Transverse colon (tissue), 4 donors: ENCODE measurements at regions not wholly inside any gene's neighbourhood (a gene's known extent, or its start where the extent isn't known, plus 50 kb on each side); places are given as distances from the start of the nearest gene placed in this dataset.

ENCODE experiments used
- DNase-seq: peaks from one replicate; pipeline ENCODE4 v3.0.0-alpha.2; 2019
- H3K27ac ChIP-seq, 4 donors: fragments of 200-600 bp; sonication (generic); 2 replicates each; pipeline ENCODE4 v1.5.1; 2016 to 2018; ENCODE audit warnings: inconsistent platforms in 4 of 4
- H3K27me3 ChIP-seq: fragments of 200-600 bp; sonication (generic); 2 replicates; pipeline ENCODE4 v1.5.1; 2017; ENCODE audit warnings: inconsistent platforms
- H3K36me3 ChIP-seq, 4 donors: fragments of 200-600 bp; sonication (generic); 2 replicates each; pipeline ENCODE4 v1.5.1; 2017 to 2019; ENCODE audit warnings: inconsistent platforms in 4 of 4
- H3K4me1 ChIP-seq, 4 donors: fragments of 200-600 bp; sonication (generic); 2 replicates each; pipeline ENCODE4 v1.5.1; 2017 to 2020; ENCODE audit warnings: inconsistent platforms in 4 of 4
- H3K4me3 ChIP-seq, 4 donors: fragments of 200-600 bp; sonication (generic); 1 replicate in 1 of 4; 2 replicates in 3 of 4; pipeline versions ENCODE4 v1.5.1 to v1.6.1; 2017 to 2019; ENCODE audit warnings: inconsistent platforms in 4 of 4
- H3K9me3 ChIP-seq, 2 donors: fragments of 200-600 bp; sonication (generic); 2 replicates each; pipeline ENCODE4 v1.5.1; 2017 to 2019; ENCODE audit warnings: inconsistent platforms in 2 of 2
- EP300 ChIP-seq: sonication (generic); formaldehyde crosslinking; IDR thresholded peaks from one replicate; pipeline ENCODE4 v1.6.1; 2017; ENCODE audit warnings: antibody characterized with exemption, low read depth
- POLR2A ChIP-seq: fragments of 450-650 bp; IDR thresholded peaks from one replicate; pipeline ENCODE4 v1.6.1; 2016; ENCODE audit warnings: antibody characterized with exemption, mild to moderate bottlenecking, moderate library complexity
- POLR2AphosphoS5 ChIP-seq, 3 donors: sonication (generic); formaldehyde crosslinking; IDR thresholded peaks; one replicate each; pipeline ENCODE4 v1.6.1; 2016; ENCODE audit warnings: antibody characterized with exemption in 3 of 3
- WGBS, 2 donors: methylation state at CpG; one replicate each; pipeline ENCODE4 v1.1.5; 2018; ENCODE audit warnings: low coverage in 1 of 2; 5-methylcytosine and 5-hydroxymethylcytosine counted together
- in situ Hi-C, 4 donors: fragments of 200-750 bp; cut with MboI; loops; one replicate each; pipeline versions ENCODE4 v1.15.0 to v1.15.1; 2017; ENCODE audit warnings: low sequenced_read_pairs in 3 of 4, low pct_ligation_motif_present in 1 of 4, low pct_unique_long_range_greater_than_20kb in 1 of 4
- intact Hi-C: fragments of 100-400 bp; cut with DNase I; formaldehyde crosslinking; loops from one replicate; pipeline ENCODE4 v1.15.1; 2023; ENCODE audit warnings: low total_unique reads
- TF ChIP-seq, protein P1 (sequence below), 5 experiments: fragments of 200-600 bp in 3 of 5; fragments of 450-650 bp in 2 of 5; sonication (generic) in 3 of 5; IDR thresholded peaks; 1 replicate in 2 of 5; 2 replicates in 3 of 5; pipeline ENCODE4 v1.5.1; 2016 to 2017; ENCODE audit warnings: antibody characterized with exemption in 5 of 5, inconsistent platforms in 3 of 5, mild to moderate bottlenecking in 2 of 5, moderate library complexity in 1 of 5

DNA sequence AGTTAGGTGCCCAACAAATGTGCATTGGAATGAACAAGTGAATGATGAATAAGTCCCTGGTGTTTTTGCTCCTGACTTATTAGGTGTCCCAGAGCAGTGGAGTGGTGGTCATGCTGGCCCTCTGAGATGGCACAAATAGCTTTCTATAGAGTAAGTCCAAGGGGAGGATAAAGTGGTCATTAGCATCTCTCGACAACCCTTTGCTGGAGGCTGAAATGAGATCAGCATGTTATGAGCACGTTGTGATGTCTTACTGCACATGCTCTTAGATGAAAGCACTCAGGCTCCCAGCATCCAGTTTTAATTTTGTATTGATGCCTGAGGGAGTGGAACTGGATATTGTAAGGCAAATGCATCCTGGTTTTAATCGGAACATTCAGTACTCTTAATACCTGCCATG is 326.2 kb downstream of the RFC3 start:
- H3K4me1 ChIP-seq, result no peaks in the 10 kb centered on the region
- H3K4me3 ChIP-seq, result no peak overlapping the region
- H3K9me3 ChIP-seq, result no peaks in the 10 kb centered on the region
- TF ChIP-seq POLR2AphosphoS5 (IDR thresholded peaks at IDR 0.05) (no peak), EP300 (no peak), POLR2A (no peak)
- TF ChIP-seq, protein P1, sequence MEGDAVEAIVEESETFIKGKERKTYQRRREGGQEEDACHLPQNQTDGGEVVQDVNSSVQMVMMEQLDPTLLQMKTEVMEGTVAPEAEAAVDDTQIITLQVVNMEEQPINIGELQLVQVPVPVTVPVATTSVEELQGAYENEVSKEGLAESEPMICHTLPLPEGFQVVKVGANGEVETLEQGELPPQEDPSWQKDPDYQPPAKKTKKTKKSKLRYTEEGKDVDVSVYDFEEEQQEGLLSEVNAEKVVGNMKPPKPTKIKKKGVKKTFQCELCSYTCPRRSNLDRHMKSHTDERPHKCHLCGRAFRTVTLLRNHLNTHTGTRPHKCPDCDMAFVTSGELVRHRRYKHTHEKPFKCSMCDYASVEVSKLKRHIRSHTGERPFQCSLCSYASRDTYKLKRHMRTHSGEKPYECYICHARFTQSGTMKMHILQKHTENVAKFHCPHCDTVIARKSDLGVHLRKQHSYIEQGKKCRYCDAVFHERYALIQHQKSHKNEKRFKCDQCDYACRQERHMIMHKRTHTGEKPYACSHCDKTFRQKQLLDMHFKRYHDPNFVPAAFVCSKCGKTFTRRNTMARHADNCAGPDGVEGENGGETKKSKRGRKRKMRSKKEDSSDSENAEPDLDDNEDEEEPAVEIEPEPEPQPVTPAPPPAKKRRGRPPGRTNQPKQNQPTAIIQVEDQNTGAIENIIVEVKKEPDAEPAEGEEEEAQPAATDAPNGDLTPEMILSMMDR (IDR thresholded peaks at IDR 0.05), result no peak
- in situ Hi-C loops, result no loop called here
- 84 to 100% methylated on average over 1 to 3 of the region's 3 CpGs for WGBS, 2 donors
- H3K27me3 ChIP-seq, result no peaks in the 10 kb centered on the region
- DNase-seq, result no peak
- no peaks in the 10 kb centered on the region for H3K36me3 ChIP-seq
- no peak overlapping the region for H3K27ac ChIP-seq
- intact Hi-C loops, result no loop called here

- intact Hi-C loops, result no loop called here
- in situ Hi-C loops, result no loop called here
- no peak overlapping the region for H3K27ac ChIP-seq
- TF ChIP-seq EP300, result no peak
- TF ChIP-seq POLR2A, result no peak
- TF ChIP-seq, protein P1 (IDR thresholded peaks at IDR 0.05), result no peak
- TF ChIP-seq POLR2AphosphoS5 (IDR thresholded peaks at IDR 0.05), result no peak
- no peaks in the 10 kb centered on the region for H3K4me1 ChIP-seq
- H3K4me3 ChIP-seq, result no peak overlapping the region
- no peaks in the 10 kb centered on the region for H3K9me3 ChIP-seq
- no peaks in the 10 kb centered on the region for H3K36me3 ChIP-seq
- WGBS, 2 donors, result 48 to 84% methylated on average over 3 of the region's 3 CpGs
- no peak for DNase-seq
- no peaks in the 10 kb centered on the region for H3K27me3 ChIP-seq
Observed at GRCh38 chr13:34145061-34145460, 327.1 kb downstream of the RFC3 start.

DNA sequence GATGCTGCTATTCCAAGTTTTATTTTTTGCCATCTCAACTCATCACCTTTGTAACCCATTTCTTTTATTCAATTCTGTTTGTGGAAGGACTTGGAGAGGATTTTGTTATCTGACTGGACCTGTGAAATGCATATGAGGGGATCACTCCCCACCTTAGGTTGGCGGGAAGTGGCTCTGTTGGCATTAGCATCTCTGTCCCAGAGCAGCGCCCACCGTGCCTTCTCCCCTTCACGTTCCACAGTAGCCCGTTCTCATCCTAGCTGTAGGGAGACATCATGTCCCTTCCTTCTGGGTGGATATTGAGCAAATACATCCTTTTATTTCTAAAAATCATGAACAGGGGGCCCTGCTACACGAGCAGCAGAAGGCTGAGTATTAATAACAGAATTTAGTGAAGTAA is 330.4 kb downstream of the RFC3 start:
- Histone ChIP-seq H3K27ac (no peak overlapping the region), H3K27me3 (no peaks in the 10 kb centered on the region), H3K36me3 (no peaks in the 10 kb centered on the region), H3K4me1 (peaks cover 0 to 5% (median 0%) of the 10 kb centered on the region in 4 donors), H3K4me3 (no peak overlapping the region), H3K9me3 (no peaks in the 10 kb centered on the region)
- in situ Hi-C loops (no loop called here), intact Hi-C loops (no loop called here)
- 78 to 87% methylated on average over 5 to 6 of the region's 6 CpGs for WGBS, 2 donors
- TF ChIP-seq EP300 (no peak), POLR2A (no peak), POLR2AphosphoS5 (IDR thresholded peaks at IDR 0.05) (no peak)
- TF ChIP-seq, protein P1 (IDR thresholded peaks at IDR 0.05), result no peak
- DNase-seq, result no peak

DNA sequence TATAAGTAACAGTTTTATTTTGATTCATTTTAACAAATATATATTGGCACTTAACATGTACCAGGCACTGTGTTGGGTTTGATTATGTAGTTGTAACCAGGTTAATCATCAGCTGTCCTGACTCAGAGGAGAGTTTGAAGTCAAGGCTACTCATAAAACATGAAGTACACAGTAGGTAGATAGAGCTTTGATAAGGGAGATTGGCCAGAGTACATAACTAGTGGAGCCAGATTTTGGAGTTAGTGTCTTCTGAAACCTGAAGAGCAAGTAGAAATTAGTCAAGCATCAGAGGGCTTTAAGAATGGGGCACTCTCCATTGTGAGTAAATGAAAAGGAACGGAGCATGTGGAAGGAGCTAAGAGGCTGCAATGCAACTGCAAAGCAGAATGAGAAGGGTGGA is 333.9 kb downstream of the RFC3 start:
- in situ Hi-C loops (no loop called here), intact Hi-C loops (no loop called here)
- 93 to 100% methylated on average over 1 of the region's 1 CpG for WGBS, 2 donors
- Histone ChIP-seq H3K4me3 (no peak overlapping the region), H3K27me3 (no peaks in the 10 kb centered on the region), H3K36me3 (no peaks in the 10 kb centered on the region), H3K27ac (no peak overlapping the region), H3K4me1 (peaks cover 0 to 20% (median 14%) of the 10 kb centered on the region in 4 donors), H3K9me3 (no peaks in the 10 kb centered on the region)
- TF ChIP-seq EP300, result no peak
- TF ChIP-seq POLR2A, result no peak
- TF ChIP-seq, protein P1 (IDR thresholded peaks at IDR 0.05), result no peak
- no peak for TF ChIP-seq POLR2AphosphoS5 (IDR thresholded peaks at IDR 0.05)
- DNase-seq, result no peak
